HG03342 (cell line): ENCODE measurements at regions not wholly inside any gene's neighbourhood (a gene's known extent, or its start where the extent isn't known, plus 50 kb on each side); places are given as distances from the start of the nearest gene placed in this dataset.

ENCODE experiments used
- ATAC-seq: cut with Tn5 transposase; IDR thresholded peaks from one replicate; pipeline ENCODE4 v1.9.1; 2021; ENCODE audit warnings: mild to moderate bottlenecking, moderate library complexity; ENCODE audit not compliant: unreplicated experiment

GRCh38 chr1:213371847-213372619, 321.0 kb downstream of the RPS6KC1 start:
- ATAC-seq = no peak

- ATAC-seq = peak; percentile 90
Measured at GRCh38 chr1:213374369-213374768, 323.3 kb downstream of the RPS6KC1 start.

- ATAC-seq = no peak
Measured at GRCh38 chr1:213375002-213375401, 324.0 kb downstream of the RPS6KC1 start.

- ATAC-seq = no peak
Measured at GRCh38 chr1:213376862-213377372, 325.9 kb downstream of the RPS6KC1 start.

- ATAC-seq = no peak
Measured at GRCh38 chr1:213380865-213381264, 329.8 kb downstream of the RPS6KC1 start.

- ATAC-seq = no peak
Measured at GRCh38 chr1:213381572-213382084, 330.6 kb downstream of the RPS6KC1 start.

- ATAC-seq = no peak
Measured at GRCh38 chr1:213383465-213383864, 332.4 kb downstream of the RPS6KC1 start.

GRCh38 chr1:213385201-213385600, 334.2 kb downstream of the RPS6KC1 start:
- ATAC-seq = no peak

- no peak for ATAC-seq
Measured at GRCh38 chr1:213385806-213386324, 334.8 kb downstream of the RPS6KC1 start.

GRCh38 chr1:213387380-213388015, 336.5 kb downstream of the RPS6KC1 start:
- no peak for ATAC-seq

GRCh38 chr1:213388199-213388598, 337.2 kb downstream of the RPS6KC1 start:
- ATAC-seq = no peak

- no peak for ATAC-seq
Measured at GRCh38 chr1:213389061-213389581, 338.1 kb downstream of the RPS6KC1 start.

GRCh38 chr1:213391445-213391844, 340.4 kb downstream of the RPS6KC1 start:
- ATAC-seq = no peak

- ATAC-seq = no peak
Measured at GRCh38 chr1:213393860-213394259, 342.8 kb downstream of the RPS6KC1 start.

- no peak for ATAC-seq
Measured at GRCh38 chr1:213394837-213395236, 343.8 kb downstream of the RPS6KC1 start.

- no peak for ATAC-seq
Measured at GRCh38 chr1:213397638-213398037, 346.6 kb downstream of the RPS6KC1 start.

- ATAC-seq = no peak
Measured at GRCh38 chr1:213399695-213400094, 348.7 kb downstream of the RPS6KC1 start.

- no peak for ATAC-seq
Measured at GRCh38 chr1:213409208-213409631, 358.2 kb downstream of the RPS6KC1 start.

- ATAC-seq = no peak
Measured at GRCh38 chr1:213409971-213410370, 358.9 kb downstream of the RPS6KC1 start.

- no peak for ATAC-seq
Measured at GRCh38 chr1:213414346-213414745, 363.3 kb downstream of the RPS6KC1 start.

GRCh38 chr1:213414911-213415310, 363.9 kb downstream of the RPS6KC1 start:
- no peak for ATAC-seq
